Suppressor macrophage (primary cell): ENCODE measurements at regions not wholly inside any gene's neighbourhood (a gene's known extent, or its start where the extent isn't known, plus 50 kb on each side); places are given as distances from the start of the nearest gene placed in this dataset.
"Not testable (repeated sequence)": the region's sequence is repeated elsewhere in the genome, so short reads cannot be mapped to it uniquely, and the experiment has no call there.

ENCODE experiments used
- DNase-seq, 4 experiments: peaks; one replicate each; pipeline ENCODE4 v3.0.0-alpha.2; 2020 to 2022

DNA sequence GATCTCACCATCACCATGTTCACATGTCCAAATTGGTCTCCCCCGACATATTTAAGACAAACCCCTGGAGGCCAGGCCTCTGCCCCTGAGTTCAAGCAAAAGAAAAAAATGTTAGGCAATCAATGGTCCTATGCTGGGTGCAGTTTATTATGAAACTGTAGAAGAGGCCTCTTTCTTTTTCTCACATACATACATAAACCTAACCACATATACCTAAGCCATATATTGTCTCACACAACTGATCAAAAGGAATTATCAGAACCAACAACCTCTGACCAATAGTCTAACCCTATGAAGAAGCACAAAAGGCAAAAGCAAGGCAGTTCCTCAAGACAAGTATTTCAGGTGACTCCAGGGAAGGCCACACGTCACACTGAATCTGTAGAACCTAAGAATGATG, 49.9 kb downstream of the ILRUN start:
- no peak for DNase-seq

DNA sequence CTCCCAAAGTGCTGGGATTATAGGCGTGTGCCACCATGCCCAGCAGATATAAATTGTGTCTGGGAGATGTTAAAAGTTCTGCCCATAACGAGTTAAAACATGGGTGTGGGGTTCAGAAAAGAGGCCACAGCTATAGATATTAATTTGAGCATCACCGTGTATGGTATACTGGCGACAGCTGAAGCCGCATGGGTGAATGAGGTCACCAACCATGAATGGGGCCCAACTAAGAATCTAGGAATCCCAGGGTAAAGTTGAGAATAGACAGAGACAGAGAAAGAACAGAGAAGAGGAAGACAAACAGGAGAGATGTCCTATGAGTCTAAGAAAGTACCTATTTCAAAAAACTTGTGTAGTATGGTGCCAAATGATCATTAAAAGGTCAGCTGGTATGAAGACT, 50.9 kb downstream of the ILRUN start:
- DNase-seq: no peak

DNA sequence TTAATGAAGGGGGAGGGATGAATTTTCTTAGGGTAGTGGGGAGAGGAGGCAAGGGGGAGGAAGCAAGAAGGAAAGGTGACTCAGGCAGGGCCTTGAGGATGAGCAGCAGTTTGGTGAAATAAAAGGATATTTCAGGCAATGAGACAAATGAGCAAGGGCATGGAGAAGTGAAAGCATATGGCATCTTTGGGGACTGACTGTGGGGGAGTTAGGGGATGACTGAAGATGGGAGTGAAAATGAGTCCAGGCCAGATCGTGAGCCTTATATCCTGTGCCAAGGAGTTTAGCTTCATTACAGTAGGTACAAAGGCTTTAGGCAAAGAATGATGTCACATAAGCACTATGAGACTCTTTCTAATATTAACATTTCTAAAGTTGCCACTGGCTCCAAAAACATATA, 51.9 kb downstream of the ILRUN start:
- peak in 3 of 4 experiments; percentile 12 to 42 (median 24) for DNase-seq

DNA sequence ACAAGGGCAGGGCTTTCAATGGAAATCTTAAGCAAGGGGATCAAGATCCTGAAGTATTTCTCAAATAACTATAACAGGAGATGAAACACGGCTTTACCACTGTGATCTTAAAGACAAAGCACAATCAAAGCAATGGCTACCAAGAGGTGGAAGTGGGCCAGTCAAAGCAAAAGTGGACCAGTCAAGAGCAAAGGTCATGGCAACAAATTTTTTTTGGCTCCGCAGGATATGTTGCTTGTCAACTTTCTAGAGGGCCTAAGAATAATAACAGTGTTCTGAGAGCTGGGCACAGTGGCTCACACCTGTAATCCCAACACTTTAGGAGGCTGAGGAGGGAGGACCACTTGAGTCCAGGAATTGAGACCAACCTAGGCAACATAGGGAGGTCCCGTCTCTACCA, 54.1 kb downstream of the ILRUN start:
- no peak for DNase-seq

DNA sequence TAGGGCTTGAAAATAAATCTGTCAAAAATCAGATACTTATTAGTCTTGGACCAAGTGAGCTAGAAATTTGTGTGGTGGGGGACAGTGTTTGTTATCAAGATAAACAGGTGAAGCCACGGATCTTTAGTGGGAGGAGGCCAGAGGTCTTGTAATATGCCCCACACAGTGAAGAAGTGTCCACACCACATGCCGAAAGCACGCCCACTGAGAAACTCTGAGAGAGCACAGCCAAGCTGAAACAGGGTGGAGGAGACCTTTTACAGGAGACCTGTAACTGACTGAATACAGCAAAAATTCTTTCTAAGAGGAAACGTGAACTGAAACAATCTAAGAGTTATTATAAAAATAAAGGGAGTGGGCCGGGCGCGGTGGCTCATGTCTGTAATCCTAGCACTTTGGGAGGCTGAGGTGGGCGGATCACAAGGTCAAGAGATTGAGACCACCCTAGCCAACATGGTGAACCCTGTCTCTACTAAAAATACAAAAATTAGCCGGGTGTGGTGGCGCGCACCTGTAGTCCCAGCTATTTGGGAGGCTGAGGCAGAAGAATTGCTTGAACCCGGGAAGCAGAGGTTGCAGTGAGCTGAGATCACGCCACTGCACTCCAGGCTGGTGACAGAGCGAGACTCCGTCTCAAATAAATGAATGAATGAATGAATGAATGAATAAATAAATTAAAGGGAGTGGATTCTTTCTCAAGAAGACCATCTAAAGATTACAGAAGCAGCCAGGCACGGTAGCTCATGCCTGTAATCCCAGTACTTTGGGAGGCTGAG, 56.3 kb downstream of the ILRUN start:
- DNase-seq: not testable (repeated sequence)

DNA sequence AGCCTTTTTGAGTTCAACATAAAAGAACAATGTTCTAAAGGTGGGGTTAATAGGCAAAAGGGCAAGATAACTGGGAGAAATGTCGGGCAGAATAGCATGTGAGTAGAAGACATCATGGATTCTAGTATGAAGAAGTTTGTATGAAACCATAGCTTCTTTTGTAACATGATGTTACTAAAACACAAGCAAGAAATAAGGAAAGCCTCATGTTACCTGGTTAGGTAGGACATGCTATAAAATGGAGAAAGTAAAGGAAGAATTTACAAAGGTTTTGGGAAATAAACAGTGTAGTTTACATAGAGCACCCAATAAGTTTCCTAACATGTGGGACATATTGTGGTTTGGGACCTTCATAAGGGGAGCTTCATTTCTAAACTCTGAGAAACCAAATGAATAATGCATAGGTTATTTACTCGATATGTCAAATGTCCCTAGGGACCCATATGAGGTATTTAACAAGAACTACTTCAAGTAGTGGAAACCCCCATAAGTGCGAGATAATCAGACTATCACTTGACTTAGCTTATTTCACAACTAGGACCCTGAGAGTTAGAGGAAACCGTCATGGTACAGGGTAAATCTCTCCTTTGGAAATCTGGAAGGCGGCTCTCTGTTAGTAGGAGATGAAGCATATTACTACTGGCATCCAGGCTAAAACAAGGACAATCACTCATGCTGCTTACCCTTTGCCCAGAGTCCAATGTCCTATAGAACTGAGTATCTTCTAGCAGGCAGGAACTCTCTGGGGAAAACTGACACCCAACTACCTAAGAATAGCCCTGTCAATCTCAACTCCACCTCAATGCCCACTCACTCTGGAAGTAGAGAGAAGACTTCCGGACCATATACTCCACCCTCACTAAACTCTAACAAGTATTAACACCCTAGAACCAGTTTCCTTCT, 57.5 kb downstream of the ILRUN start:
- no peak for DNase-seq

DNA sequence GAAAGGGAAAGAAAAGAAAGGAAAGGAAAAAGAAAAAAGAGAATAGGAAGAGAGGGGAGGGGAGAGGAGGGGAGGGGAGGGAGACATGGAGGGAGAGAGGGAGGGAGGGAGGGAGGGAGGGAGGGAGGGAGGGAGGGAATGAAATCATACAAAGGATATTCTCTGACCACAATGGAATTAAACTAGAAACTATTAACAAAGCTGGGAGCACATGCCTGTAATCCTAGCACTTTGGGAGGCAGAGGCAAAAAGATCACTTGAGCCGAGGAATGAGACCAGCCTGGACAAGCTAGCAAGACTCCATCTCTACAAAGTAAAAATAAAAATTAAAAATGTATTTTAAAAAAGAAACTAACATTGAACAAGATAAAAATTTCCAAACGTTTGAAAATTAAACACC, 62.8 kb downstream of the ILRUN start:
- no peak for DNase-seq

DNA sequence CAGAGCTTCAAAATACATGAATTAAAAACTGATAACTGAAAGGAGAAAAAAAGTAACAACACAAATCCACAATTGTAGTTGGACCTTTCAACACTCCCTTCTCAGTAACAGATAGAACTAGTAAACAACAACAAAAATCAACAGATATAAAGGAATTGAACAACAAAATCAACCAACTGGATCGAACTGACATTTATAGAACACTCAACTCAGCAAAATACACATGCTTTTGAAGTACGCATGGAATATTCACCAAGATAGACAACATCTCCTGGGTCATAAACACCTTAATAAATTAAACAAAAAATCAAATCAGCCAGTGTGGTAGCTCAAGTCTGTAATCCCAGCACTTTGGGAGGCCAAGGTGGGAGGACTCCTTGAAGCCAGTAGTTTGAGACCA, 63.3 kb downstream of the ILRUN start:
- no peak for DNase-seq

DNA sequence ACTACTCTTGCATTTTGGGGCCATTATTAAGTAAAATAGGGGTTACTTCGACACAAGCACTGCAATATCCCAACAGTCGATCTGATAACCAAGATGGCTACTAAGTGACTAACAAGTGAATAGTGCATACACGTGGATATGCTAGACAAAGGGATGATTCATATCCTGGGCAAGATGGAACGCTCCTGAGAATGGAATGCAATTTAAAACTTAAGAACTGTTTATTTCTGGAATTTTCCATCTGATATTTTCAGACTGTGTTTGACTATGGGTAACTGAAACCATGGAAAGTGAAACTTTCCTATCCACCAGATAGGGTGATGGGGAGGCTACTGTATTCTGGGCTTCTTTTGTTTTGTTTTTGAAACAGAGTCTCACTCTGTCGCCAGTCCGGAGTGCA, 66.5 kb downstream of the ILRUN start:
- DNase-seq: no peak

DNA sequence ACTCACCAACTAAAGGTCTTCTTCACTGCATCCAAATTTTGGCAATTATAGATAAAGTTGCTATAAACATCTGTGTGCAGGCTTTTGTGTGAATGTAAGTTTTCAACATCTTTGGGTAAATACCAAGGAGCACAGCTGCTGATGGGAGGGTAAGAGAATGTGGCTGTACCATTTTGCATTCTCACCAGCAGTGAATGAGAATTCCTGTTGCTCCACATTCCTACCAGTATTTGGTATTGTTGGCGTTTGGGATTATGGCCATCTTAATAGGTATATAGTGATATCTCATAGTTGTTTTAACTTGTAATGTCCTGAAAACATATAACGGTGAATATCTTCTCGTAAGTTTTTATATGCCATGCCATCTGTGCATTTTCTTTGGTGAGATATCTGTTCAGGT, 69.3 kb downstream of the ILRUN start:
- DNase-seq: no peak

DNA sequence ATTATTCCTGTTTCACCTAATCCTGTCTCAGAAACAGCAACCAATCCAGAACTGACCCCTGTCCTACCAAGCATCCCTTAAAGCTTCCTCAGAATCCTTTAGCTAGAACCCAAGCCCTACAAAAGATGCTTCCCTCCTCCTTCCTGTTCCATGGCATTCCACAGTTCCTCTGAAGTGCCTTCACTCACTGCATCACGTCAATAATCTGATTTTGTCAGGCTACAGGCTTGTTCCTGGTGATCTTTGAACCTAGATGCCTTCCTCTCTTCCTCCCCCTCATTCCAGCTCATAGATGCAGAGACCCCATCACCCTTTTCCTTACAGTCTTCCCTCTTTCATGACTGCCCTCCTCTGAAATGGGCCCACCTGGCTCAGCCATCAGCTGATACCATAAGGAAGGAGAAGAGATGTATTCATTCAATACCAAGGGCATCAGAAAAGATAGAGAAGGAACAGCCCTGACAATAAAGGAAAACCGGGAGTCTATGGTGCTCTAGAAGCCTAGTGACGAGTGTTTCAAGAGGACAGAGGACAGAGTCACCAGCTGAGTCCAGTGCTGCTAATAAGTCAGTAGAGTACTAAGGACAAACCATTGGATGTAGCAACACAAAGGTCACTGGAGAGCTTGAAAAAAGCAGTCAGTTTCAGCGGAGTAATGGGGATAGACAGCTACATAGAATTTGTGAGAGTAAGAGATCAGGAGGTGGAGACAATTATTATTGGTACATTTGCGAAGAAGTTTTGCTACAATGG, 62.5 kb upstream of the SPDEF start:
- no peak for DNase-seq

DNA sequence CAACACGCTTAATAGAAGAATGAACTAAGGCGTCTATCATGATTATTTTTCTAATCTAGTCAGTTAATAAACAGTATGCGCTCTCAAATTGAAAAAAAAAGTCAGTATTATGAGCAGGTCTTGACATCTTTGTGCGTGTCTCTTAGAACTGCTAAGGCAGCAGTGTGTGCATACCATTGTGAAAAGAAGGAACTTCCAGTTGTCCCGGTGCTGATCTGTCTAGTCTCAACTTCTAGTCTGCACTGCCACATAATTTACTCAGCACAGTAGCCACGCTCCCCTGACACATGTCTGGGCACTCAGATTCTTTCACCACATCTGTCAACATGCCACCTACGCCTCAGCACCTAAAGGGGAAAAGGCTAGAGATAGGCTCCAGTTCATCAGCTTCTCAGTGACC, 61.1 kb upstream of the SPDEF start:
- peak in 3 of 4 experiments; percentile 36 to 52 (median 43) for DNase-seq

DNA sequence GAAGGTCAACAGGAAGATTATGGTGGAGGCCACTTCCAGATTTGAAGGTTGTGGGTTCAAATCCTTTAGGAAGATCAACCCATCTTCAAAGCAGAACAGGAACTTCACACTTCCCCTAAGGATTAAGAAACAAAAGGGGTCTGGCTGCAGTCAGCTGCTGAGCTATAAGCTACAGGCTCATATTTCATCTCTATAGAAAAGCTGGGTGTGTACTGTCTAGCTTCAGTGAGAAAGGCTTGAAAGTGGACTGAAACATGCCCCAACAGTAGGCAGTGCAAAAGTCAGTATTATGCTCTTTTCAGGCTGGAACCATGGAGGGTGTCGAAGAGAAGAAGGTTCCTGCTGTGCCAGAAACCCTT, 60.1 kb upstream of the SPDEF start:
- DNase-seq: peak; percentile 26 to 58 (median 48)

DNA sequence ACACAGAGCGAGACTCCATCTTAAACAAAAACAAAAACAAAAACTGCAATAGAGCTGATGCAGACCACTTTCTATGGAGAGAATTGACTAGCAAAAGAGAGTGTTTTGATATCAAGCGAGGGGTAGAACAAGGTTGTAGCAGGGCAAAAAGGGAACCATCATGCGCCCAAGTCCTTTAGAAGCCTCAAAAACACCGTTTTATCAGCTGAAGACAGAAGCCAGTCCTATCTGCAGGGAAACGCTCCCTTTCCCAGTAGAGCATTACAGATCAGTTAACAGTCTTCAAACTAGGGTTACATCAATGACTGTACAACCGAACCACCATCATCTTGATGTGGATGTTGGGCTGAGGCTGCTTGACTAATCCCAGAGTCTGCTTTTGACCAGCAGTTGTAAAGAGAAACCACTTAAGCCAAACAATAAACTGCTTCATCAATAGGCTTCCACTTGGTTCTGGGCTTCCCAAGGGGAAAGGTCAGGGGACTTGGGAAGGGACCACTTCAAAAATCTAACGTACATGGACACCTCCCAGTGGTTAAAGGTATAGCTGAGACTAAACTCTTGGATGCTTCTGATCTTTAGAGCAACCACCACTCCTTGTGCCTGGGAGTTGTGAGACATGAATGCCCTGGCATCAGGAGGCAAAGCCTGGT, 59.6 kb upstream of the SPDEF start:
- no peak for DNase-seq

DNA sequence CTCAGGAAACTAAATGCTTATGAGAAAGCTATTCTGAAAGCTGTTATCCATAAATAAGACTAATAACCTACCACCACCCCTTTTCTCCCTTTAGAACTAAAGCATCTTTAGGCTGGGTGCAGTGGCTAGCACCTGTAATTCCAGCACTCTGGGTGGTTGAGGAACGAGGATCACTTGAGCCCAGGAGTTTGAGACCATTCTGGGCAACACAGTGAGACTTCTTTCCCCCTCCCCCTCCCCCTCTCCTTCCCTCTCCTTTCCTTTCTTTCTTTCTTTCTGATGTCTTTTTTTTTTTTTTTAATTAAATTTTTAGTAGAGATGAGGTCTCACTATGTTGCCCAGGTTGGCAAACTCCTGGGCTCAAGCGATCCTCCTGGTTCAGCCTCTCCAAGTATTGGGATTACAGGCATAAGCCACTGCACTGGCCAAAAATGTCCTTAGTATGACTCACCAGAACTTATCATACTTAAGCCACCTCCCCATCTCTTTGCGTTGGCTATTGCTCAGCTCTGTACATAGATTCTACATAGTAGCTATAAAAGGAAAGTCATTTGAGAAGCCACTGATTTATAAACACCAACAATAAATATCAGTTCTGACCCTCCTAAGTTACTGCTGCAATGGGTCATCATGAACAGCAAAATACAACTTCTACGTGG, 54.8 kb upstream of the SPDEF start:
- DNase-seq: peak in 2 of 4 experiments; percentile 21 to 26

DNA sequence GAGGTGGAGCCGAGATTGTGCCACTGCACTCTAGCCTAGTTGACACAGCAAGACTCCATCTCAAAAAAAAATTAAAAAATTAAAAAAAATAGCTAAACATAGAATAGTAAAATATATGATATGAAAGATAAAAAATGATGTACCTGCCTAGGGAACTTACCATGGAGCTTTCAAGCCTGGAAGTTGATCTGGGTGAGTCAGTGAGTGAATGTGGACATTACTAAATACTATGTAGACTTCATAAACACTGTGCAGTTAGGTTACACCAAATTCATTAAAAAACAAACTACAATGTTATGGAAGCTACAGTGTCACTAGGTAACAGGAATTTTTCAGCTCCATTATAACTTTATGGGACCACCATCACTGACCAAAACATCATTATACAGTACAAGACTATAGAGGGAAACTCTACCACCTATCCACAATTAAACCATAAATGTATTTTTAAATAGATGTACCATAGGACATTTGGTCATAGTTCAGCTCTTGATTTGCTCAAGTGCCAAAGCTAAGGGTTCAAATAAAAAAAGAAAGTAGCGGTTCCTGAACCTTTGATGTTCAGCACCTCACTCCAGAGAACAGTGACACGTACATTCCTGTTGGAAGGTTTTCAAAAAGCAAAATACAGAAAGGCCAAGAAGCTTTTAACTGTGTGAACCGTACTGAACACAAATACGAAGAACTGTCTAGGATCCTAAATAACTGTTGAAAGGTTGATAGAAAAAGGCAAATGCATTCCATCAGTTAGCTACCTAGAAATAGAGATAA, 52.4 kb upstream of the SPDEF start:
- no peak for DNase-seq

DNA sequence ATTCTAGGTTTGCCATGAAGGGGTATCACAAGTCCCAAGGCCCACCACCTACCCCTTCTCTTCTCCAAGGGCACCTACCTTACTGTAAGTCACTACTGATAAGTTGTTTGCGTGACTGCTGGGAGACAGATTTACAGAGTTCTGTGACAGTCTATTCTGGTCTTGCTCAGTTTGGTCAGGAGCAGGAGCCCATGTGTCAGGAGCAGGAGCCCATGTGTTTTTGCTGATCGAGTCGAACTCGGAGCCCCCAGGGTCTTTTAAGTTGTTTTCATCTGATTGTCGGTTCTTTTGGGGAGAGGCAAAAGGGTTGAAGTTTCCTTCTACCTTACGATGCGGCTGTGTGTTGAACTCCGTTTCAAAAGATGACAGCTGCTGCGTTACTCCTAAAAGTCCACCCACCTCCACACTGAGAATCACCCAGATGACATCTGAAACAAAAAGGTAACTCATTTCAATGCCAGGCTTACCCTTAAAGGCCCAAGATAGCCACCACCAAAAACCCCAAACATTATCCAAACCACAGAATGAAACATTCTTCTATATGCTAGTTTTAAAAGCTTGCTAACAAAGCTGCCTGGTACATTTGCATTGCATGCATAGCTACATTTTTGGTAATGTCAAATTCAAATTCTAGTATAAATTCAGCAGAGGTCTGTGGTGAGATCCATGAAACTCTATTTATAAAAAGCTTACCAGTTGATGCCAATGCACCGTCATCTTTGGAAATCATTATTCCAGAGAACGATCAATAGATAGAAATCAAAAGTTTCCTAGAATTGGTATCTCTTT, 50.5 kb upstream of the SPDEF start:
- DNase-seq: no peak
